IMR-90 (cell line): ENCODE measurements at regions not wholly inside any gene's neighbourhood (a gene's known extent, or its start where the extent isn't known, plus 50 kb on each side); places are given as distances from the start of the nearest gene placed in this dataset.

ENCODE experiments used
- BHLHE40 ChIP-seq: fragments of 150-350 bp; IDR thresholded peaks from 2 replicates; pipeline ENCODE4 v1.6.1; 2016; ENCODE audit warnings: mild to moderate bottlenecking, low read depth, low read length
- CEBPB ChIP-seq: IDR thresholded peaks from 2 replicates; pipeline ENCODE4 v1.6.1; 2012; ENCODE audit warnings: low read depth, low read length, improper control_type of control experiment
- CHD1 ChIP-seq: IDR thresholded peaks from 2 replicates; pipeline ENCODE4 v1.6.1; 2012; ENCODE audit warnings: low read depth, low read length, improper control_type of control experiment
- CTCF ChIP-seq: conservative IDR thresholded peaks from 2 replicates; pipeline ENCODE4 v1.5.1; 2012; ENCODE audit warnings: mild to moderate bottlenecking, low read depth, low read length, improper control_type of control experiment
- ELK1 ChIP-seq: fragments of 150-350 bp; IDR thresholded peaks from 2 replicates; pipeline ENCODE4 v1.6.1; 2016; ENCODE audit warnings: low read depth, mild to moderate bottlenecking, low read length, moderate library complexity, borderline replicate concordance
- MAFK ChIP-seq: IDR thresholded peaks from 2 replicates; pipeline ENCODE4 v1.6.1; 2012; ENCODE audit warnings: low read depth, low read length, improper control_type of control experiment
- MAZ ChIP-seq: IDR thresholded peaks from 2 replicates; pipeline ENCODE4 v1.6.1; 2012; ENCODE audit warnings: low read depth, mild to moderate bottlenecking, low read length, improper control_type of control experiment, moderate library complexity, borderline replicate concordance
- NFE2L2 ChIP-seq: fragments of 150-350 bp; IDR thresholded peaks from 2 replicates; pipeline ENCODE4 v1.6.1; 2016; ENCODE audit warnings: low read depth, mild to moderate bottlenecking, low read length
- POLR2A ChIP-seq: IDR thresholded peaks from 2 replicates; pipeline ENCODE4 v1.6.1; 2012; ENCODE audit warnings: mild to moderate bottlenecking, low read depth, low read length
- RAD21 ChIP-seq: IDR thresholded peaks from 2 replicates; pipeline ENCODE4 v1.6.1; 2012; ENCODE audit warnings: low read length, improper control_type of control experiment
- SMC3 ChIP-seq: fragments of 150-350 bp; IDR thresholded peaks from 2 replicates; pipeline ENCODE4 v1.6.1; 2016; ENCODE audit warnings: low read depth, mild to moderate bottlenecking, antibody characterized with exemption, low read length, moderate library complexity

- TF ChIP-seq CTCF (no peak), POLR2A (no peak), RAD21 (no peak), CHD1 (no peak), ELK1 (no peak), MAZ (no peak), BHLHE40 (no peak), SMC3 (no peak), MAFK (no peak), NFE2L2 (no peak), CEBPB (no peak)
Measured at GRCh38 chr15:79211481-79211880, 71.0 kb upstream of the ANKRD34C start.
